Mesenchymal stem cell (in vitro differentiated cells and primary cell): ENCODE measurements at regions not wholly inside any gene's neighbourhood (a gene's known extent, or its start where the extent isn't known, plus 50 kb on each side); places are given as distances from the start of the nearest gene placed in this dataset.
"Not testable (repeated sequence)": the region's sequence is repeated elsewhere in the genome, so short reads cannot be mapped to it uniquely, and the experiment has no call there.

Experiments
- DNase-seq: peaks from one replicate; pipeline ENCODE4 v3.0.0-alpha.2; 2013
- H2AFZ ChIP-seq: one replicate; pipeline ENCODE4 v1.6.1; 2013; ENCODE audit warnings: low read depth, mild to moderate bottlenecking, control low read depth, inconsistent platforms, low read length, moderate library complexity
- H2AK5ac ChIP-seq: 2 replicates; pipeline ENCODE4 v1.6.1; 2013; ENCODE audit warnings: low read length, moderate library complexity, mild to moderate bottlenecking, inconsistent platforms; ENCODE audit not compliant: severe bottlenecking
- H2BK120ac ChIP-seq: one replicate; pipeline ENCODE4 v1.6.1; 2013; ENCODE audit warnings: low read depth, mild to moderate bottlenecking, inconsistent platforms, low read length, moderate library complexity
- H2BK12ac ChIP-seq, 2 experiments: one replicate each; pipeline ENCODE4 v1.6.1; 2013; ENCODE audit warnings: inconsistent platforms in 2 of 2, low read length in 2 of 2, mild to moderate bottlenecking in 2 of 2, moderate library complexity in 2 of 2, control low read depth in 1 of 2
- H2BK15ac ChIP-seq: one replicate; pipeline ENCODE4 v1.6.1; 2013; ENCODE audit warnings: mild to moderate bottlenecking, low read depth, inconsistent platforms; ENCODE audit not compliant: poor library complexity, severe bottlenecking
- H2BK5ac ChIP-seq: 2 replicates; pipeline ENCODE4 v1.6.1; 2013; ENCODE audit warnings: low read depth, mild to moderate bottlenecking, low read length, control low read depth, inconsistent platforms; ENCODE audit not compliant: poor library complexity, severe bottlenecking
- H3K14ac ChIP-seq, 2 experiments: one replicate each; pipeline ENCODE4 v1.6.1; 2013; ENCODE audit warnings: inconsistent platforms in 2 of 2, low read length in 2 of 2, control low read depth in 1 of 2, mild to moderate bottlenecking in 1 of 2, moderate library complexity in 1 of 2
- H3K18ac ChIP-seq, 2 experiments: one replicate each; pipeline ENCODE4 v1.6.1; 2013; ENCODE audit warnings: inconsistent platforms in 2 of 2, low read length in 2 of 2, control low read depth in 1 of 2, low read depth in 1 of 2, mild to moderate bottlenecking in 1 of 2
- H3K23ac ChIP-seq, 2 experiments: one replicate each; pipeline ENCODE4 v1.6.1; 2013; ENCODE audit warnings: inconsistent platforms in 2 of 2, low read length in 2 of 2, mild to moderate bottlenecking in 2 of 2, moderate library complexity in 2 of 2, control low read depth in 1 of 2
- H3K27ac ChIP-seq: 2 replicates; pipeline ENCODE4 v1.5.1; 2013; ENCODE audit warnings: mild to moderate bottlenecking, moderate library complexity, low read length, control low read depth, inconsistent platforms; ENCODE audit not compliant: poor library complexity, severe bottlenecking
- H3K27me3 ChIP-seq, 2 experiments: 2 replicates each; pipeline versions ENCODE4 v1.6.1 to v1.7.0; 2013; ENCODE audit warnings: low read length in 2 of 2, mild to moderate bottlenecking in 2 of 2, moderate library complexity in 2 of 2, control low read depth in 1 of 2, inconsistent platforms in 1 of 2; ENCODE audit not compliant: control insufficient read depth in 1 of 2, insufficient read depth in 1 of 2
- H3K36me3 ChIP-seq, 2 experiments: 2 replicates each; pipeline versions ENCODE4 v1.6.1 to v1.7.0; 2013; ENCODE audit warnings: low read length in 2 of 2, control low read depth in 1 of 2, inconsistent platforms in 1 of 2, low read depth in 1 of 2, mild to moderate bottlenecking in 1 of 2; ENCODE audit not compliant: insufficient read depth in 2 of 2, control insufficient read depth in 1 of 2
- H3K4ac ChIP-seq, 2 experiments: one replicate each; pipeline ENCODE4 v1.6.1; 2013; ENCODE audit warnings: inconsistent platforms in 2 of 2, low read length in 2 of 2, mild to moderate bottlenecking in 2 of 2, moderate library complexity in 2 of 2, control low read depth in 1 of 2, low read depth in 1 of 2
- H3K4me1 ChIP-seq: 2 replicates; pipeline ENCODE4 v1.6.1; 2013; ENCODE audit warnings: low read depth, low read length, control low read depth; ENCODE audit not compliant: control insufficient read depth, insufficient read depth
- H3K4me2 ChIP-seq: 2 replicates; pipeline ENCODE4 v1.6.1; 2013; ENCODE audit warnings: low read length, mild to moderate bottlenecking, inconsistent platforms; ENCODE audit not compliant: poor library complexity, severe bottlenecking
- H3K4me3 ChIP-seq, 2 experiments: 2 replicates each; pipeline versions ENCODE4 v1.5.1 to v1.7.0; 2013; ENCODE audit warnings: low read length in 2 of 2, mild to moderate bottlenecking in 2 of 2, control low read depth in 1 of 2, low read depth in 1 of 2; ENCODE audit not compliant: insufficient read depth in 1 of 2
- H3K79me1 ChIP-seq: replicated peaks from 2 replicates; pipeline ENCODE4 v1.6.1; 2013; ENCODE audit warnings: mild to moderate bottlenecking, control low read depth, low read length, inconsistent platforms; ENCODE audit not compliant: poor library complexity, severe bottlenecking
- H3K9ac ChIP-seq: 2 replicates; pipeline ENCODE4 v1.7.0; 2013; ENCODE audit warnings: mild to moderate bottlenecking, low read length, moderate library complexity
- H3K9me3 ChIP-seq: 2 replicates; pipeline ENCODE4 v1.7.0; 2013; ENCODE audit warnings: mild to moderate bottlenecking, low read length; ENCODE audit not compliant: control insufficient read depth
- H4K8ac ChIP-seq: one replicate; pipeline ENCODE4 v1.6.1; 2013; ENCODE audit warnings: inconsistent platforms, mild to moderate bottlenecking, low read length, moderate library complexity
- H4K91ac ChIP-seq: one replicate; pipeline ENCODE4 v1.6.1; 2013; ENCODE audit warnings: mild to moderate bottlenecking, low read length, inconsistent platforms
- WGBS: methylation state at CpG from one replicate; pipeline ENCODE4 v1.1.7; 2013; ENCODE audit warnings: mixed read lengths; 5-methylcytosine and 5-hydroxymethylcytosine counted together

DNA sequence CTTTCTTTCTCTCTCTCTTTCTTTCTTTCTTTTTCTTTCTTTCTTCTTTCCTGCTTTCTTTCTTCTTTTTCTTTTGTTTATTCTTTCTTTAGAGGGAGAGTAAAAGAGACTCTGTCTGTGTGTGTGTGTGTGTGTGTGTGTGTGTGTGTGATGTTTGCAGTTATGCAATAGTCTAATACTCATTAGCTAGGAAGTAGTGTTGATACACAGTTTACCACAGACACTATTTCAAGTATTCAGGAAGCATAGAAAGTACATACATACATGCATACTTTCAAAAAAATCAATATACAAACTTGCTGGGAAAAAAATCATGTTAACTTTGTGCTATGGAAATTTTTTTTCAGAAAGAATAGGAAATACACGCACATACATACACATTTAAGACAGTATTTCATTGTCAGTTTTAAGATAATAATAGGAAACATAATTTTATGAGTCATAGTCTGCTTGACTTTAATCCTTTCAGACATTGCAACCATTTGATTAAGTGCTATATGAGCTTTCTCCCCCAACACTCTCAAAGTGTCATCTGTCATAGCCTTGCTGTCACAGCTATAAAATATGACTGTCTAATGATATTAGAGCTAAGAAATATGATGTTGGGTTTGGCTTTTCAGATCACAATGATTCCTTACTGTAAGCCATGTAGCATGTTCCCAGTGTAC, 74.9 kb upstream of the EPHA3 start:
- Histone ChIP-seq H3K79me1 (no peaks in the 10 kb centered on the region), H3K4me1 (no peaks in the 10 kb centered on the region), H2BK12ac (no peak overlapping the region), H3K9ac (no peak overlapping the region), H4K8ac (no peak overlapping the region), H2AK5ac (no peak overlapping the region), H2BK15ac (no peak overlapping the region), H3K23ac (no peak overlapping the region), H3K27me3 (no peaks in the 10 kb centered on the region), H3K27ac (no peak overlapping the region), H3K36me3 (no peaks in the 10 kb centered on the region), H3K4ac (no peak overlapping the region), H2BK120ac (no peak overlapping the region), H2AFZ (no peak overlapping the region), H3K4me2 (no peak overlapping the region), H3K4me3 (no peak overlapping the region), H2BK5ac (no peak overlapping the region), H3K9me3 (no peaks in the 10 kb centered on the region), H3K14ac (no peak overlapping the region), H4K91ac (no peak overlapping the region), H3K18ac (no peak overlapping the region)
- DNase-seq, result peak; percentile 67
- WGBS, result no CpG with 5 or more reads among the region's 1 CpG

DNA sequence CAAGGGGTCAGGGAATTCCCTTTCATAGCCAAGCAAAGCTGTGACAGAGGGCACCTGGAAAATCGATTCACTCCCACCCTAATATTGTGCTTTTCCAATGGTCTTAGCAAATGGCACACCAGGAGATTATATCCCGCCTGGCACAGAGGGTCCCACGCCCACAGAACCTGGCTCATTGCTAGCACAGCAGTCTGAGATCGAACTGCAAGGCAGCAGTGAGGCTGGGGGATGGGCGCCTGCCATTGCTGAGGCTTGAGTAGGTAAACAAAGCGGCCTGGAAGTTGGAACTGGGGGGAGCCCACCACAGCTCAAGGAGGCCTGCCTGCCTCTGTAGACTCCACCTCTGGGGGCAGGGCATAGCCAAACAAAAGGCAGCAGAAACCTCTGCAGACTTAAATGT, 72.7 kb upstream of the EPHA3 start:
- H3K4me1 ChIP-seq, H3K27ac ChIP-seq: not testable (repeated sequence)
- 94% methylated on average over 6 of the region's 6 CpGs for WGBS

DNA sequence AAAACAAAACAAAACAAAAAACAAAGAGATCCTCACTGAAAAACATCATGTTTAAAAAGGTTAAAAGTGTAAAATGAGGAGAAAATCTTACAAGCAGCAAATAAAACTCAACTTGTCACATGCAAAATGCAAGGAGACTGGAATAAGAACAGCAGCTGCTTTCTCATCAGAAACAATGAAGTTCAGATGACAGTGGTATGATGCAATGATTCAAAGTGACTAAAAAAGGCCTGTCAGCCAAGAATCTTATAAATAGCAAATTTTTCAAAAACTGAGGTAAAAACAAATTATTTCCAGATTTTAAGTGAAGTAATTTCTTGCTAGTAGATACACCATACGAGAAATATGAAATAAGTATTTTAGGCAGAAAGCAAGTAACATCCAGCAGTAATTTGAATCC, 68.6 kb upstream of the EPHA3 start:
- Histone ChIP-seq H2BK15ac (no peak overlapping the region), H3K4ac (no peak overlapping the region), H3K4me2 (no peak overlapping the region), H3K18ac (no peak overlapping the region), H3K4me1 (no peaks in the 10 kb centered on the region), H4K8ac (no peak overlapping the region), H3K9ac (no peak overlapping the region), H3K27me3 (no peaks in the 10 kb centered on the region), H2AFZ (no peak overlapping the region), H3K27ac (no peak overlapping the region), H3K23ac (no peak overlapping the region), H2BK120ac (no peak overlapping the region), H3K14ac (no peak overlapping the region), H4K91ac (no peak overlapping the region), H3K9me3 (no peaks in the 10 kb centered on the region), H2BK5ac (no peak overlapping the region), H2AK5ac (no peak overlapping the region), H3K36me3 (no peaks in the 10 kb centered on the region), H3K4me3 (no peak overlapping the region), H3K79me1 (no peaks in the 10 kb centered on the region), H2BK12ac (no peak overlapping the region)
- WGBS, result no CpG with 5 or more reads among the region's 1 CpG
- no peak for DNase-seq

More for the DNA sequence above, 72.7 kb upstream of the EPHA3 start:
- not testable (repeated sequence) for H2BK5ac ChIP-seq, DNase-seq, H3K27me3 ChIP-seq, H3K23ac ChIP-seq, H3K79me1 ChIP-seq, H4K91ac ChIP-seq, H3K4me3 ChIP-seq, H2AFZ ChIP-seq, H3K9ac ChIP-seq, H3K36me3 ChIP-seq, H4K8ac ChIP-seq, H2BK12ac ChIP-seq, H3K9me3 ChIP-seq, H3K4ac ChIP-seq, H2BK15ac ChIP-seq, H3K18ac ChIP-seq, H3K14ac ChIP-seq, H2BK120ac ChIP-seq, H3K4me2 ChIP-seq, H2AK5ac ChIP-seq

DNA sequence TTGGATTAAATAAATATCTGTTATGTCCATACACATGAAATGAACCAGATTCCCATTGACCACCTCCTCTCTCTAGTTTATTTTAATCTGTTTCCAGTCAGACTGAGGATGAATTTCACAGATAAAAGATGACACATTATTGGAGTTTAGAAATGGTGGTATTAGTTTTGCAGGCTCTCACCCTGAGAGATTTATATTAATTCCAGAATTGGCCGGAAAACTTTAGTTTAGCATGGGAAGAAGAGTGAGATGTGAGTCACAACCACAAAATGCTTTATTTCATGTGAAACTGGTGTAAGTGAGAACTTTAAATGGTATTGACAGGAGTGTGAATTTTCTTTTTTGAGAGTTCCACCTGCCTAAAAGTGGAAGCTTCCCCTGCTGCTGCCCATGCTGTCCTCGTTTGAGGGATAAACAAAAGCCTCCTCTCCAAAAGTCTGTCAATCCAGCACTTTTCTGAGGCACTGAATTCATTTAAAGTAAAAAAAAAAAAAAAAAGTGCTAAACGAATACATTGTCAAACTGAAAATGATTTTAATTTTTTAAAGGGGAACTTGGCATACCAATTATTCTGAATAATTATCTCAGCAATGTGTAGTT, 65.1 kb upstream of the EPHA3 start:
- no peak overlapping the region for H2BK15ac ChIP-seq
- no peaks in the 10 kb centered on the region for H3K79me1 ChIP-seq
- H3K9me3 ChIP-seq, result no peaks in the 10 kb centered on the region
- H3K9ac ChIP-seq, result no peak overlapping the region
- no peak overlapping the region for H3K4me2 ChIP-seq
- no peak overlapping the region for H2BK5ac ChIP-seq
- H2BK12ac ChIP-seq, result no peak overlapping the region
- H3K18ac ChIP-seq, result no peak overlapping the region
- no peak overlapping the region for H4K8ac ChIP-seq
- peak; percentile 43 for DNase-seq
- WGBS, result 30% methylated on average over 1 of the region's 3 CpGs
- no peak overlapping the region for H4K91ac ChIP-seq
- no peak overlapping the region for H3K27ac ChIP-seq
- no peak overlapping the region for H3K4ac ChIP-seq
- H3K4me1 ChIP-seq, result no peaks in the 10 kb centered on the region
- no peak overlapping the region for H3K14ac ChIP-seq
- no peak overlapping the region for H2BK120ac ChIP-seq
- H3K27me3 ChIP-seq, result no peaks in the 10 kb centered on the region
- no peak overlapping the region for H3K23ac ChIP-seq
- H2AK5ac ChIP-seq, result no peak overlapping the region
- no peaks in the 10 kb centered on the region for H3K36me3 ChIP-seq
- no peak overlapping the region for H2AFZ ChIP-seq
- H3K4me3 ChIP-seq, result no peak overlapping the region
